GM13977 (cell line): ENCODE measurements at regions not wholly inside any gene's neighbourhood (a gene's known extent, or its start where the extent isn't known, plus 50 kb on each side); places are given as distances from the start of the nearest gene placed in this dataset.

Experiments used
- DNase-seq: peaks from one replicate; pipeline ENCODE4 v3.0.0; 2012; ENCODE audit warnings: low spot score
- in situ Hi-C: fragments of 300-500 bp; cut with MboI; formaldehyde crosslinking; loops from one replicate; pipeline ENCODE4 v1.12.0; 2022; ENCODE audit warnings: low sequenced_read_pairs, low pct_unique_long_range_greater_than_20kb, mixed read lengths, inconsistent platforms; ENCODE audit not compliant: unreplicated experiment
- TF ChIP-seq, protein P1 (sequence below): IDR thresholded peaks from 2 replicates; pipeline ENCODE4 v1.5.1; 2012; ENCODE audit warnings: mild to moderate bottlenecking, control low read depth; ENCODE audit not compliant: insufficient read depth; ENCODE audit errors: extremely low read depth, missing control alignments

DNA sequence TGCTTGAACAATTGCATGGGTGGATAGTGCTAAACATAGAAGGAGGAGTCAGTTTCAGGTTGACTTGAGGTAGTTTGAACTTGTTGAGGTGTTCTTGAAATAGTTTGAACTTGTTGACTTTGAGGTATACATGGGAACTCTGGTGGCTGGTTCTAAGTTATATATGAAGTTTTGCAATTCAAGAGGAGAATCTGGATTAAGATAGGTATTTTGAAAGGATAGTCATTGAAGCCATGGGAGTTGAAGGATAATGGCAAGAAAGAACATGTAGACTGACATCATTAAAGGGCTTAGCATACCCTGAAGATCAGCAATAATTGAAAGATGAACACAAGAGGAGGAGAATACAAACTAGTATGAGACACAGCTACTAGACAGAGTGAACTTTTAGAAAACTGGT lies 181.9 kb upstream of the MRPS30 start:
- TF ChIP-seq, protein P1, sequence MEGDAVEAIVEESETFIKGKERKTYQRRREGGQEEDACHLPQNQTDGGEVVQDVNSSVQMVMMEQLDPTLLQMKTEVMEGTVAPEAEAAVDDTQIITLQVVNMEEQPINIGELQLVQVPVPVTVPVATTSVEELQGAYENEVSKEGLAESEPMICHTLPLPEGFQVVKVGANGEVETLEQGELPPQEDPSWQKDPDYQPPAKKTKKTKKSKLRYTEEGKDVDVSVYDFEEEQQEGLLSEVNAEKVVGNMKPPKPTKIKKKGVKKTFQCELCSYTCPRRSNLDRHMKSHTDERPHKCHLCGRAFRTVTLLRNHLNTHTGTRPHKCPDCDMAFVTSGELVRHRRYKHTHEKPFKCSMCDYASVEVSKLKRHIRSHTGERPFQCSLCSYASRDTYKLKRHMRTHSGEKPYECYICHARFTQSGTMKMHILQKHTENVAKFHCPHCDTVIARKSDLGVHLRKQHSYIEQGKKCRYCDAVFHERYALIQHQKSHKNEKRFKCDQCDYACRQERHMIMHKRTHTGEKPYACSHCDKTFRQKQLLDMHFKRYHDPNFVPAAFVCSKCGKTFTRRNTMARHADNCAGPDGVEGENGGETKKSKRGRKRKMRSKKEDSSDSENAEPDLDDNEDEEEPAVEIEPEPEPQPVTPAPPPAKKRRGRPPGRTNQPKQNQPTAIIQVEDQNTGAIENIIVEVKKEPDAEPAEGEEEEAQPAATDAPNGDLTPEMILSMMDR: no peak
- DNase-seq: no peak
- in situ Hi-C loops: no loop called here

DNA sequence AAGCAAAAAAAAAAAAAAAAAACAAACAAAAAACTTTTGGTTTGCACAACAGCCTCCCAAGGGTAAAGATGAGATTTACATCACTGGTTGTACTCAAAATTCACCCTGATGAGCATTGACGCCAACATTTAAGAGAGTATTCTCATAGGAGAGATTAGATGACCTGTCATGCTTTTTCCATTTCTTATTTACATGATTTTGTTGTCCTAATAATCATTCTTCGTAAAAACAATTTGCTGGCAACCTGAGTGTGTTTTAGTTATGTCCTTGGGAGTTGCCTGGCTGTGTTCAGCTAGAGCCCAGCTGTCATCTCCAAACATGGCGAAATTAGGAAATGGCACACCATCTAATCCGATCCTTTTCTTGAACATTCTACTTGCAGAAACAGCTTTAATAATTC lies 186.4 kb upstream of the MRPS30 start:
- no peak for DNase-seq
- in situ Hi-C loops: no loop called here
- TF ChIP-seq, protein P1: no peak

DNA sequence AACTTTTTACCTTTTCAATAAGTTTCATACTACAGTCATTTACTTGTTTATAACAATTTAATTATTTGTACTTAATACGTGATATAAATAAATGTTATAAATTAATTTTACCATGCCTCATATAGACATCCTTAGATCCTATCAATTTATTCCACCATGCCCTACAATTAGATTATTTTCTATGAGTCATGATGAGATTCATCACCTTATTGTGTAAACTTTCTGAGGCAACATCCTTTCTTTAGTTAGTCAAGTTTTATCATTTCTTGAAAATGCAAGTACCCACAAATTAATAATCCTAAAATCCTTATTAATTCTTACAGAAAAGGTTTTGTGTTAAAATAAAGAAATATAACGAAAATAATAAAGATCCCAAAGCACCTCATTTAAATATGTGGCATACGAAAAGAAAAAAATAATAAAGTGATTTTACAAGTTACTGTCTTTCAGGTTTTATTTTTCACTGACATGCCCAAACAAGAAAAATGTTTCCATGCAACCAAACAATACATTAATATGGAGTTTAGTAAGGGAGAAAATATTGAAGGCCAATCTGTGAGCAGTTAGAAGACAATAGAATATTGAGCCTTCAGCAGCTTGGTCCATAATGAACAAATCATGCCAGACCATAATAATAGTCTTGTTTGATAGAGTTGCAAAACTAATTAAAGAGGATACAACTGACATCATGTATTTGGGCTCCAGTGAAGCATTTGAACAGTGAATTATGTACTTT lies 188.7 kb upstream of the MRPS30 start:
- TF ChIP-seq, protein P1: no peak
- no peak for DNase-seq
- in situ Hi-C loops: no loop called here

DNA sequence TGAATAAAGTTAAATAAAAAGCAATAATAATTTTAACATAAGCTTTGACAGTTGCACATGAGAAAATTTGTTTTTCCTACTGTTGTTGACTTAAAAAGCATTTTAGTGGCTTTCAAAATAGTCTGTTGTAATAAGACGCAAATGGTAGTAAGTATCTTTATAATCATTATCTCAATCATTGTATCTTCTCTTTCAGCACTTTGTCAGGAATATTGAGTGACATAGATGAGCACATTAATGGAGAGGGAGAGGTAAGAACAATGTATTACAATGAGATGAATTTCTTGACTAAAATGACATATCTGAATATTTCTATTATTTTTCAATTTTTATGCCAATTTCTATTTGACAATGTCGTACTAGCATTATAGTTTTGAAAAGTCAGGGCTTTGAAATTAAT lies 193.9 kb upstream of the MRPS30 start:
- in situ Hi-C loops: no loop called here
- TF ChIP-seq, protein P1: no peak
- DNase-seq: no peak

DNA sequence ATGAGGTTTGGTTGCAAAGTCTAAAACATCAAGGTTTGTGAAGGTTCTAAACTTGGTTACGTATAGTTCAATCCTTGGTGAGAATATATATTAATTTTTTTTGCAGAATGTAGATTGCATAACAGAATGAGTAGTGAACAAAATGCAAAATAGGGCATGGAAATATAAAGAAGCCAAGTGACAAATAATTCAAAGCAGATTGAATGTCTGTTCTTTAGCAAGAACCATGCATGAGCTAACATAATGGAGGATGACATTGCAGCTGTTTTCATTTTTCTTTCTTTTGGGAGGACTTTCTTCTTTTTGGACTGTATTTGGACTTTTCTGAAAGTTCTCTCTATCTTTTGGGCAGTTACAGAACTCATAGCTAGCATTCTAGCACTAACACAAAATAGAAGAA lies 194.8 kb upstream of the MRPS30 start:
- in situ Hi-C loops: no loop called here
- TF ChIP-seq, protein P1: no peak
- no peak for DNase-seq

DNA sequence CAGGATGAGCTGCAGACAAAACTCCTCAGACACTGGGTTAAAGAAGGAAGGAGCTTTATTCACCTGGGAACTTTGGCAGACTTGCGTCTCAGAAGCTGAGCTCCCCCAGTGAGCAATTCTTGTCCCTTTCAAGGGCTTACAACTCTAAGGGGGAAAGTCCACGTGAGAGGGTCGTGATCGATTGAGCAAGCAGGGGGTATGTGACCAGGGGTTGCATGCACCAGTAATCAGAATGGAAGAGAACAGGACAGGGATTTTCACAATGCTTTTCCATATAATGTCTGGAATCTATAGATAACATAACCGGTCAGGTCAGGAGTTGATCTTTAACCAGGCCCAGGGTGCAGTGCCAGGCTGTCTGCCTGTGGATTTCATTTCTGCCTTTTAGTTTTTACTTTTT lies 202.8 kb upstream of the MRPS30 start:
- DNase-seq: no peak
- in situ Hi-C loops: no loop called here
- TF ChIP-seq, protein P1: no peak
